ENCODE measurements at regions not wholly inside any gene's neighbourhood (a gene's known extent, or its start where the extent isn't known, plus 50 kb on each side); places are given as distances from the start of the nearest gene placed in this dataset.

DNA sequence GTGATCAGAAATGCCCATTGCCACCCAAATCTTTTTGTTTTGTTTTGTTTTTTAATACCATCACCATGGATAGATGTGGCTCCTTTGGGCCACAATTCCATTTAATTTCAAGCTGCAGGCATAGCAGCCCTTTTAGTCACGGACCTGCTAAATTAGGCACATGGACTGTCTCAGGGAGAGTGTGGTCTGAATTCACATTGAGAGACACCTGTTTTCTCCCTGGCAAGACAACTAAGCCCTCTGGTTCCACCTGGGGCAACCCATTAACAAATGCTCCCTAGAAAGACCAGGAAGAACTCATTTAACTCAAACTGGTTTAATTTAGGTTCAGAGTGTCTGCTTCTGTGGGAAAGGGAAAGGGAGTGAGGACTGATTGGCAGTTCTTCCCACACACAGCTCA, 88.2 kb upstream of the ANKRD1 start:
- POLR2A ChIA-PET (ENCODE audit: unreplicated experiment): no interaction called here
- intact Hi-C loops (cut with micrococcal nuclease; ENCODE audit: unreplicated experiment): loop anchor here (5.0 kb wide), 1 partner anchor 748 kb away; no protein-coding TSS in a partner anchor
- no peaks in the 10 kb centered on the region for H3K4me1 ChIP-seq (replicated peaks; ENCODE audit: insufficient read depth)

DNA sequence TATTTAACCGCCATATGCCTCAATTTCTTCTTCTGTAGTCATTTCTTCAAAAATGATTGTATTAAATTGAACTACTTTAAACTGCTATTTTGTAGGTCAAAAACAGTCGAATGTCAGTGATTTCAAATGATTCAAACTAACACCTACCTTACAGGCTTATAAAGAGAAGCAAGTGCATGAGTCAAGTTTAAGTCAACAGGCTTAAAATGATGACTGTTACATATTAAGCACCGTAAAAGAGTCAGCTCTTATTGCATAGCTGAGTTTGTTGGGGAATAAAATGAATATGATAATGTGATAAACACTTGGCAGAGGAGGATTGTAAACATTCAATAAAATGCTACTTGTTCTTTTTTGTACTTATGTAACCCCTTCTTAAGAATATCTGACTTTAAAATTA, 90.1 kb upstream of the ANKRD1 start:
- DNase-seq: no peak
- BruUV-seq (replicated peaks): no TSS peak
- POLR2A ChIA-PET (ENCODE audit: unreplicated experiment): no interaction called here

More for the DNA sequence above, 88.2 kb upstream of the ANKRD1 start:
- Histone ChIP-seq H3F3A (ENCODE audit: insufficient read depth, low read depth) (no peaks in the 10 kb centered on the region), H3K27ac (no peak overlapping the region), H3K9me2 (ENCODE audit: insufficient read depth) (no peaks in the 10 kb centered on the region), H3K9me3 (ENCODE audit: insufficient read depth, low read depth) (no peaks in the 10 kb centered on the region), H3K79me2 (ENCODE audit: low read depth) (no peaks in the 10 kb centered on the region), H3K27me3 (ENCODE audit: insufficient read depth, low read depth) (no peaks in the 10 kb centered on the region), H3K4me3 (no peak overlapping the region), H2AFZ (no peak overlapping the region), H4K20me1 (ENCODE audit: insufficient read depth) (no peaks in the 10 kb centered on the region), H3K36me3 (ENCODE audit: low read depth) (no peaks in the 10 kb centered on the region), H3K4me2 (no peak overlapping the region)
- BruUV-seq (replicated peaks): no TSS peak
- DNase-seq: no peak
- CTCF ChIA-PET: interaction anchor here (0.6 kb wide), 1 partner anchor 53 kb away, joined by 7 read pairs; no protein-coding TSS in a partner anchor
- TF ChIP-seq, protein P1, sequence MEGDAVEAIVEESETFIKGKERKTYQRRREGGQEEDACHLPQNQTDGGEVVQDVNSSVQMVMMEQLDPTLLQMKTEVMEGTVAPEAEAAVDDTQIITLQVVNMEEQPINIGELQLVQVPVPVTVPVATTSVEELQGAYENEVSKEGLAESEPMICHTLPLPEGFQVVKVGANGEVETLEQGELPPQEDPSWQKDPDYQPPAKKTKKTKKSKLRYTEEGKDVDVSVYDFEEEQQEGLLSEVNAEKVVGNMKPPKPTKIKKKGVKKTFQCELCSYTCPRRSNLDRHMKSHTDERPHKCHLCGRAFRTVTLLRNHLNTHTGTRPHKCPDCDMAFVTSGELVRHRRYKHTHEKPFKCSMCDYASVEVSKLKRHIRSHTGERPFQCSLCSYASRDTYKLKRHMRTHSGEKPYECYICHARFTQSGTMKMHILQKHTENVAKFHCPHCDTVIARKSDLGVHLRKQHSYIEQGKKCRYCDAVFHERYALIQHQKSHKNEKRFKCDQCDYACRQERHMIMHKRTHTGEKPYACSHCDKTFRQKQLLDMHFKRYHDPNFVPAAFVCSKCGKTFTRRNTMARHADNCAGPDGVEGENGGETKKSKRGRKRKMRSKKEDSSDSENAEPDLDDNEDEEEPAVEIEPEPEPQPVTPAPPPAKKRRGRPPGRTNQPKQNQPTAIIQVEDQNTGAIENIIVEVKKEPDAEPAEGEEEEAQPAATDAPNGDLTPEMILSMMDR (conservative IDR thresholded peaks at IDR 0.05): no peak
- TF ChIP-seq EZH2 (IDR thresholded peaks at IDR 0.05; ENCODE audit: low read depth): no peak

DNA sequence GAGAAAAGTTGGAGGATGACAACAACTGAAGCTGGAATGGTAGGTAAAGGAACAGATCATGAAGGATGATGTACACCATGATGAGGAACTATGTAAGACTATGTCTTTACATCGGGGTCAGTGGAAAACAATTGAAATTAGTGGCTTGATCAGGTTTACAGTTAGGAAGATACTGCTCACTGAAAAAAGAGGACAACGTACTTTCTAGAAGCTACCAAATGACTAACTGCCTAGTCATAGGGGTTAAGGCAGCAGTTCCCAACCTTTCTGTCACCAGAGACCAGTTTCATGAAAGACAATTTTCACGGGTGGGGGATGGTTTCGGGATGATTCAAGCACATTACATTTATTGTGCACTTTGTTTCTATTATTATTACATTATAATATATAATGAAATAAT, 91.6 kb upstream of the ANKRD1 start:
- intact Hi-C loops (cut with micrococcal nuclease; ENCODE audit: unreplicated experiment): no loop called here
- no peaks in the 10 kb centered on the region for H4K20me1 ChIP-seq (ENCODE audit: insufficient read depth)
- no peak for DNase-seq
- BruUV-seq (replicated peaks): no TSS peak
- H3K79me2 ChIP-seq (ENCODE audit: low read depth): no peaks in the 10 kb centered on the region
- no peaks in the 10 kb centered on the region for H3K9me3 ChIP-seq (ENCODE audit: insufficient read depth, low read depth)
- H3K27ac ChIP-seq: no peak overlapping the region
- POLR2A ChIA-PET (ENCODE audit: unreplicated experiment): no interaction called here
- H3K4me1 ChIP-seq (replicated peaks; ENCODE audit: insufficient read depth): no peaks in the 10 kb centered on the region
- H3F3A ChIP-seq (ENCODE audit: insufficient read depth, low read depth): no peaks in the 10 kb centered on the region
- TF ChIP-seq EZH2 (IDR thresholded peaks at IDR 0.05; ENCODE audit: low read depth): no peak
- TF ChIP-seq, protein P1 (conservative IDR thresholded peaks at IDR 0.05): no peak
- H3K4me3 ChIP-seq: no peak overlapping the region
- no peak overlapping the region for H3K4me2 ChIP-seq
- CTCF ChIA-PET: no interaction called here
- H2AFZ ChIP-seq: no peak overlapping the region
- H3K36me3 ChIP-seq (ENCODE audit: low read depth): no peaks in the 10 kb centered on the region
- no peaks in the 10 kb centered on the region for H3K27me3 ChIP-seq (ENCODE audit: insufficient read depth, low read depth)
- no peaks in the 10 kb centered on the region for H3K9me2 ChIP-seq (ENCODE audit: insufficient read depth)

More for the DNA sequence above, 90.1 kb upstream of the ANKRD1 start:
- Histone ChIP-seq H2AFZ (no peak overlapping the region), H3K9me3 (ENCODE audit: insufficient read depth, low read depth) (no peaks in the 10 kb centered on the region), H3K36me3 (ENCODE audit: low read depth) (no peaks in the 10 kb centered on the region), H3K9me2 (ENCODE audit: insufficient read depth) (no peaks in the 10 kb centered on the region), H3K4me3 (no peak overlapping the region), H3K4me2 (no peak overlapping the region), H3K4me1 (replicated peaks; ENCODE audit: insufficient read depth) (no peaks in the 10 kb centered on the region), H3K27ac (no peak overlapping the region), H3F3A (ENCODE audit: insufficient read depth, low read depth) (no peaks in the 10 kb centered on the region), H4K20me1 (ENCODE audit: insufficient read depth) (no peaks in the 10 kb centered on the region), H3K79me2 (ENCODE audit: low read depth) (no peaks in the 10 kb centered on the region), H3K27me3 (ENCODE audit: insufficient read depth, low read depth) (no peaks in the 10 kb centered on the region)
- intact Hi-C loops (cut with micrococcal nuclease; ENCODE audit: unreplicated experiment): no loop called here
- CTCF ChIA-PET: no interaction called here
- TF ChIP-seq, protein P1 (conservative IDR thresholded peaks at IDR 0.05): no peak
- no peak for TF ChIP-seq EZH2 (IDR thresholded peaks at IDR 0.05; ENCODE audit: low read depth)

Measured in PC-9 (cell line).